GM12891 (cell line): ENCODE measurements at regions not wholly inside any gene's neighbourhood (a gene's known extent, or its start where the extent isn't known, plus 50 kb on each side); places are given as distances from the start of the nearest gene placed in this dataset.

Experiments used
- POLR2AphosphoS5 ChIP-seq: IDR thresholded peaks from 2 replicates; pipeline ENCODE4 v1.6.1; 2011; ENCODE audit warnings: low read depth, low read length, control low read depth
- TAF1 ChIP-seq: IDR thresholded peaks from 2 replicates; pipeline ENCODE4 v1.6.1; 2011; ENCODE audit warnings: low read depth, low read length, control low read depth

GRCh38 chr1:60759291-60759690, 323.1 kb upstream of the NFIA start:
- TF ChIP-seq POLR2AphosphoS5 (no peak), TAF1 (no peak)
